Epidermal melanocyte (primary cell): ENCODE measurements at regions not wholly inside any gene's neighbourhood (a gene's known extent, or its start where the extent isn't known, plus 50 kb on each side); places are given as distances from the start of the nearest gene placed in this dataset.
"Not testable (repeated sequence)": the region's sequence is repeated elsewhere in the genome, so short reads cannot be mapped to it uniquely, and the experiment has no call there.

Source experiments
- DNase-seq: peaks from one replicate; pipeline ENCODE4 v3.0.0; 2011; ENCODE audit warnings: low spot score; ENCODE audit not compliant: insufficient read length

DNA sequence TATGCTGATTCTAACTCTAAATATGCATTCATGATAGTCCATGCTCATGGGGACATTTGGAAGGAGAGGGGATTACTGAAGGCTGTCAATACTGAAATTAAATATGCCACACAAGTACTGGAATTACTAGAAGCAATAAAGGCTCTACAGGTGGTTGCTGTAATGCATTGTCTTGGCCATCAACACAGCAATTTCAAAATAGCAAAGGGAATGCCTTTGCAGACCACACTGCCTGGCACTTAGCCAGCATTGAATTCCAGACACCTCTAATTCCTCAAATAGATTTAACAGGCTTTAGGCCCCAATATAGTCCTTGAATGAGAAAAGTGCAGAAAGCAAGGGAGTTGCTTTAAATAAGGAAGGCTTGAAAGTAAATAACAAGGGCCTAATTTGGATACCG is 115.8 kb upstream of the PLCL2 start:
- DNase-seq, result no peak

DNA sequence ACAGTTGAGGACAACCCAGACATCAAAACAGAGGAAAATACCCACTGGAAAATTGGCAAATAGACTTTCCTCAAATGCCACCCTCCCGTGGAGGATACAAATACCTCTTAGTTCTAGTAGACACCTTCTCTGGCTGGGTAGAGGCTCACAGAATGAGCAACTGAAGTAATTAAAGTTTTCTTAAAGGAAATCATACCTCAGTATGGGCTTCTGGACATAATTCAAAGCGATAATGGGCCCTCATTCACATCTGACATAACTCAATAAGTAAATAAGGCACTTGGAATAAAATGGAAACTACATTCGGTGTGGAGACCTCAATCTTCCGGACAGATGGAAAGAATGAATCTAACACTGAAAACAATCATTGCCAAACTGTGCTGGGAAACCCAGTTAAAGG is 115.2 kb upstream of the PLCL2 start:
- DNase-seq, result no peak

DNA sequence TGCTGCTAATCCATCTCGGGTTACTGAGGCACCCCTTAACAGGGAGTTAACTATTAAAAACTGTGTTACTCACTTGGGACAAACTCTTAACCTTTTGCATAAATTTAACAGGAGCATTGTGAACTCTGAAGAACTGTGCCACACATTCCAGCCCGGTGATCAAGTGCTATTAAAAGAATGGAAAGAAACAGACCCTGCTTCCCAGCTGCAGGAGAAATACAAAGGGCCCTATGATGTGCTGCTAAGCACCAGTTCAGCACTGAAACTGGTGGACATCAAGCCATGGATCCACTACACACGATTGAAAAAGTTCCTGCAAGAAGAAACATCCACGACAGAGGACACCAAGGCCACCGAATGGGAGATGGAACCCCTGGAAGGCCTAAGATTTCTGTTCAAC is 114.7 kb upstream of the PLCL2 start:
- DNase-seq, result no peak

DNA sequence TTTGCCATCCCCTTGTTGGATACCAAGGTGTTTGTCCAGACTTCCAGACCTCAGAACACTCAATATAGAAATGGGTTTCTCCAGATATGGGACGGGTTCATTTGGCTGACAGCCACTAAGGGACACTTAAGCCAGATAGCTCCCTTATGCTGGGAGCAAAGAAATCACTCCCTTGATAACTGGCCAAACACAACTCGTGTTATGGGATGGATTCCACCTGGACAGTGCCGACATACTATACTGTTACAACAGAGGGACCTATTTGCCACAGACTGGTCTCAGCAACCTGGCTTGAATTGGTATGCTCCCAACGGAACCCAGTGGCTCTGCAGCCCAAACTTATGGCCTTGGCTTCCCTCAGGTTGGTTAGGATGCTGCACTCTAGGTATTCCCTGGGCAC is 114.0 kb upstream of the PLCL2 start:
- DNase-seq, result no peak

DNA sequence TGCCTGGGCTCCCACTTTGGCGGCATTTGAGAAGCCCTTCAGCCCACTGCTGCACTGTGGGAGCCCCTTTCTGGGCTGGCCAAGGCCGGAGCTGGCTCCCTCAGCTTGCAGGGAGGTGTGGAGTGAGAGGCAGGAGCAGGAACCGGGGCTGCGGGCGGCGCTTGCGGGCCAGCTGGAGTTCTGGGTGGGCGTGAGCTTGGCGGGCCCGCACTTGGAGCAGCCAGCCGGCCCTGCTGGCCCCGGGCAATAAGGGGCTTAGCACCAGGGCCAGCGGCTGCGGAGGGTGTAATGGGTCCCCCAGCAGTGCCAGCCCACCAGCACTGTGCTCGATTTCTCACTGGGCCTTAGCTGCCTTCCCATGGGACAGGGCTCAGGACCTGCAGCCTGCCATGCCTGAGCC is 111.2 kb upstream of the PLCL2 start:
- DNase-seq, result not testable (repeated sequence)

DNA sequence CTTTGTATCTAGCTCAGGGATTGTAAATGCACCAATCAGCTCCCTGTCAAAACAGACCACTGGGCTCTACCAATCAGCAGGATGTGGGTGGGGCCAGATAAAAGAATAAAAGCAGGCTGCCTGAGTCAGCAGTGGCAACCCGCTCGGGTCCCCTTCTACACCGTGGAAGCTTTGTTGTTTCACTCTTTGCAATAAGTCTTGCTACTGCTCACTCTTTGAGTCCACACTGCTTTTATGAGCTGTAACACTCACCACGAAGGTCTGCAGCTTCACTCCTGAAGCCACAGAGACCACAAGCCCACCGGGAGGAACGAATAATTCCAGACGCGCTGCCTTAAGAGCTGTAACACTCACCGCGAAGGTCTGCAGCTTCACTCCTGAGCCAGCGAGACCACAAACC is 110.2 kb upstream of the PLCL2 start:
- not testable (repeated sequence) for DNase-seq

DNA sequence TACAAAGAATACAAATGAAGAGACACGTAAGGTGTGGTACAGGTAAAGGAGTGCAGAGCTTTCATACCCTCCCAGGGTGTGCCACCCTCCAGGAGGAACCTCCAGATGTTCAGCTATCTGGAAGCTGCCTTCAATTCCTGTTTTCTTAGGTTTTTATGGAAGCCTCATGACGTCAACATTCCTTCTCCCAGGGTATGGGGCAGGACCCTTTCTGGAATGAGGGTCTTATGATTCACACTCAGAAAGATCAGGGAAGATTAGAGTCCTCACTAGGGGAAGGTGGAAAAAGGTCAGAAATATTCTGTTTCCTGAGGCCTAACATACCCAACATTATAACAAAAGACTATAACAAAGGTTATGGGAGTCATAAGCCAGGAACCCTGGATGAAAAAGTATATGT is 99.8 kb upstream of the PLCL2 start:
- no peak for DNase-seq

DNA sequence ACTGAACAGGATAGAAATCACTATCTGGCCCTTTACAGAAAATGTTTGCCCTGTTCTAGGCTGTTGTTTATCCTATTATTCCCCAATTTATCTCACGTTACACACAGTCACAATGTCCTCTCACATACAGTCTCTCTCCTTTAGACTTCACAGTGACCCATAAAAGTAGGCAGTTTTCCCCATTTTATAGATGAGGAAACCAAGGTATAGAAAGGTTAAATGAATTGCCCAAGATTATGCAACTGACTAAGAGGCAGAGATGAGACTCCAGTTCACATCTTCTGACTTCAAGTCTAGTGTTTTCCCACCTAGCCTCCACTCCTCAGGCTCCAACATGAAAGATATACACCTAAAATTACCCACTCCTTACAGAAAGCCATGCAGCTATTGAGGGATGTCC is 99.3 kb upstream of the PLCL2 start:
- DNase-seq, result no peak

DNA sequence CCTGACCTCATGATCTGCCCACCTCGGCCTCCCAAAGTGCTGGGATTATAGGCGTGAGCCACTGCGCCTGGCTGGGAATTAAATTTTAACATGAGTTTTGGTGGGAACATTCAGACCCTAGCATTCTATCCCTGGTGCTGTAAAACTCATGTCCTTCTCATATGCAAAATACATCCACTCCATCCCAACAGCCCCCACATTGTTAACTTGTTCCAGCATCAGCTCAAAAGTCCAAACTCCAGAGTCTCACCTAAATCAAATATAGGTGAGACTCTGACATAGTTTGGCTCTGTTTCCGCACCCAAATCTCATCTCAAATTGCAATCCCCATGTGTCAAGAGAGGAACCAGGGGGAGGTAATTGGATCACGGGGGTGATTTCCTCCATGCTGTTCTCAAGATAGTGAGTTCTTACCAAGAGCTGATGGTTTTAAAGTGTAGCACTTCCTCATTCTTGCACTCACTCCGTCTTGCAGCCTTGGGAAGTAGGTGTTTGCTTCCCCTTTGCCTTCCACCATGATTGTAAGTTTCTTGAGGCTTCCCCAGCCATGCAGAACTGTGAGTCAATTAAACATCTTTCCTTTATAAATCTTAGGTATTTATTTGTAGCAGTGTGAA is 96.2 kb upstream of the PLCL2 start:
- no peak for DNase-seq

DNA sequence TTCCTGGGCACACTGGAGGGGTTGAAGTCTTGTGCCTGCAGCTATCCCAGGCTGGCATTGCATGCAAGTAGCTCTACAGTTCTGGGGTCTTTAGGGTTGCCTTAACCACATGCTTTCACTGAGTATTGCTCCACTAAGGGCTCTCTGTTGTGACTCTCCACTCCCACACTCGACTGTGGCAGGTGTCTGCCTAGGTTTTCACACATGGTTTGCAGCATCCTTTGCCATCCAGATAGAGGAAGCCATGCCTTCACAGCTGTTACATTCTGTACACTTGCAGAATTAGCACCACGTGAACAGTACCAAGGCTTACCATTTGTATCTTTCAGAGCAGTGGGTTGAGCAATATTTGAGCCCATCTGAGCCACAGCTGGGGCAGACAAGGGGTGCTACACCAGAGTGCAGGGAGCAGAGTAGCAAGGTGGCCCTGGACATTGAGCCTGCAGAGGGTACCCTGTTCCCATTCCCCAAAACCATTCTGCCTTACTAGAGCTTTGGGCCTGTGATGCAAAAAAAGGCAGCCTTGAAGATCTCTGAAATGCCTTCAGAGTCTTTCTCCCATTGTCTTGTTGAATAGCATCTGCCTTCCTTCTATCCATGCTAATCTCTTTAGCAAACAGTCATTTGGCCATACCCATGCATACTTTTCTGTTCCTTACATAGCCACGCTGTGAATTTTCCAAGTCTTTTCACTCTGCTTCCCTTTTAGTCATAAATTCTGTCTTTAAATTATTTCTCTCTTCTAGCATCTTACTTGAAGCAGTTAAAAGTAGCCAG is 95.2 kb upstream of the PLCL2 start:
- no peak for DNase-seq

DNA sequence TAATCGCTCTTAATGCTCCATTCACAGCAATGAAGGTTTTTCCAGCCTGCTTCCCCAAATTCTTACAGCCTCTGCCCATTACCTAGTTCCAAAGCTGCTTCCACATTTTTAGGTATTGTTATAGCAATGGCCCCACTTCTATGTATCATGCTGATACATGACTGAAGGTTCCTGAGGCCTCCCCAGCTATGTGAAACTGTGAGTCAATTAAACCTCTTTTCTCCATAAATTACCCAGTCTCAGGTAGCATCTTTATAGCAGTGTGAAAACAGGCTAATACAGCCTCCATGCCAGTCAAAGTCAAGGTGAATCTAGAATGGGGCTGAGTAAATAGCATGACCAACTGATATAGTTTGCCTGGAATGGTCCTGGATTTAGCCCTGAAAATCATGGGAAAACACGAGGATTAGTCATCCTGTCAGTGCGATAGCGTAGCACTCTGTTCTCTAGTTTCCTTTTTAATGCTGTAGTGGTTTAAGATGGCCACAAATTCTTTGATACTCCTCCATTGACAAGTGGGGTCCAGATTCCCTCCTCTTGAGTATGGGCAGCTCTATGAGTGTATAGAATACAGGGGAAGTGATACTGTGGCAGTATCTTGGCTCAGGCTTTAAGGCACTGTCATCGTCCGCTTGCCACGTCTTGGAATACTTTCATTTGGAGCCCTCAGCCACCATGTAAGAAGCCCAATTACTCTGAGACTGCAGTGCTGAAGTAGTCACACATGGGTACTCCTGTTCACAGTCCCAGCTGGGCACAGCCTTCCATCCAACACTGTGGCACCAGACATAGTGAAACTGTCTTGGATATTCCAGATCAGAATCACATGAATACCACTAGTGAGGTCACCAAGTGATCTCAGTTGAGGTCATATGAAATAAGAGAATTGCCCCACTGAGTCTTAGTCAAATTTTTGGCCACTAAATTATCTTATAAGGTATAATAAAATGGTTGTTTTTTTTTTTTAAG is 94.0 kb upstream of the PLCL2 start:
- DNase-seq, result no peak

DNA sequence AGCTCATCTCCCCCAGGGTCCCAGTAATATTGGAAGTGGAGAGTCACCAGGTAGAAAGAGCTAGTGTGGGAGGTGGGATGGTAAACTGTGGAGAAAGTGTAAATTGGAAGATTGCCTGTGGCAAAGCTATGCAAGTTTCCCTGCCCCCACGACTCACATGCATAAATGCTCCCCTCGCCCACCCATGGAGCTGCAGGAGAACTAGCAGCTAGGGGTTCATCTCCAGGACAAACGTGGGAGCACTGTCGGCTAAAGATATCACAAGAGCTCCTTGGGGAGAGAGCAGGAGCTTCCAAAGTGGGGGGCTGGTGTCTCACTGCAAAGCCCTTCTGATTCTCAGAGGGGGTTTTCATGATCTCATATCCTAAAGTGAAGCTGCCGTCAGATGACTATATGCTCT is 91.4 kb upstream of the PLCL2 start:
- no peak for DNase-seq

DNA sequence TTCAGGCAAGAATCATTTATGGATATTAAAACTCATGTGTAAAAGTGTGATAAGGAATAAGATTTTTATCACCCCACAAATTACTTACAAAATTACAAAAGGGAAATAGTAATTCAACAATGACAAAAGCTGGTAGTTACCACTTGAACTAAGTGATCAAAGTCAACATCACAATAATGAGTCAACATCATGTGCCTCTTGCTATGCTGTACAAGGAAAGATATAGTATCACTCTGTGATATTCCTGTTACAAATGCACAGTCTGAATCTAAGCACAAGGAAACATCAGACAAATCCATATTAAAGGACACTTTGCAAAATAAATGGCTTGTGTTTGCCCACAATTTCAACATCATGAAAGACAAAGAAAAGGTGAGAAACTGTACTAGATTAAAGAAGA is 90.5 kb upstream of the PLCL2 start:
- no peak for DNase-seq

DNA sequence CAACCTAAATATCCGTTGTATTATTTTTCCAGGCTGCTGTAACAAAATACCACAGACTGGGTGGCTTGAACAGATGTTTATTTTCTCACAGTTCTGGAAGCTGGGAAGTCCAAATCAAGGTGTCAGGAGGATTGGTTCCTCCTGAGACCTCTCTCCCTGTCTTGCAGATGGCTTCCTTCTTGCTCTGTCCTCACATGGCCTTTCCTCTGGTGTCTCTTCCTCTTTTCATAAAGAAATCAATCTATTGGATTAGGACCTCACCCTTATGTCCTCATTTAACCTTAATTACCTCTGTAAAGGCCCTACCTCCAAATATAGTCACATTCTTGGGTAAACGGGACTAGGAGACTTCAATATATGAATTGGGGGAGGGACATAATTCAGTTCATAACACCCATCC is 89.2 kb upstream of the PLCL2 start:
- no peak for DNase-seq

DNA sequence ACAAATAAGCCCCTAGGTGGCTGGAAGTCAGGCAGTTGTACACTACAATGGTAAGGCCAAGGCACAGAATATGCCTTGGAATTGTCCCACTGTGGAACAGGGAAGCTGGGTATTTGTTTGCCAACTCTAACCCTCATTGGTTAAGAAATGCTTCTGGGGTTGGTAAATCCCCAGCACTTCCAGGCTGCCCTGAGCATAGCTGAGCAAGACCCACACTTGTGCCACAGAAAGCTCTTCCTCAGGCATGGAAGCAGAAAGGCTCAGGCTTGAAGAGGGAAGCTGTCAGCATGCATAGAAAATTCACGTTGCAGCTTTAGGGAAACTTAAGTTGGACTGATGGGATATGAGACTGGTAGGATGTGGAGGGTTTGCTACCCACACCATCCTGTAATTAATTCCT is 86.9 kb upstream of the PLCL2 start:
- DNase-seq, result no peak

DNA sequence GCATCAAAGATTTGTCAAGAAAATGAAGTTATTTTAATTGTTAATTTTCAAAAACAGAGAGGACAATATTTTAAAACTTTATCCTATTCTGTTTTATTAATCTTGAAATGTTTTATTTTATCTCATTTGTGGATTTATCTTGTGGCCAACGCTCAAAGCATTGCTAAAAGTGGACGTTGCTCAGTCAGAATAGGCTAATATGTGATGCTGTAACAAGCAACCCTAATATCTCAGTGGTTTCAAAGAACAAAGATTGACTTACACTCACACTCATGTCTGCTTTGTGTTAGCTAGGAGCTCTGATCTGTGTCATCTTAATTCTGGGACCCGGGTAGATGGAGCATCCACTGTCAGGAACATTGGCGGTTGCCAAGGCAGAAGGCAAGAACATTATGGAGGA is 86.0 kb upstream of the PLCL2 start:
- DNase-seq, result no peak

DNA sequence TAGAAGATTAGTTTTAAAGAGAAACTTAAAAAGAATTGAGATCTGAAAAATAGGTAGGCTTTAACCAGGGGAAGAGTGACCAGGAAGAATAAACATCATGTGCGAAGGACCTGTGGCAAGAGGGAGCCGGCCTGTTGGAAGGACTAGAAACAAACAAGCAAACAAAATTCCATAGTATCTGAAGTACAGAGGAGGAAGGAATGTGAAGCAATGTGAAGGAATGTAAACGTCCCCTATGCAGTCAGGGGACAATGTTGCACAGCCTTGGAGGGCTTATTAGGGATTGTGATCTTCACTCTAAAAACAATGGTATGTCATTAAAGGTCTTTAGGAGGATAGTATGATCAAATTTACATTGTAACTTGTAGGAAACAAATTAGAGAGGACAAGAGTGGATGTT is 84.4 kb upstream of the PLCL2 start:
- DNase-seq, result no peak

DNA sequence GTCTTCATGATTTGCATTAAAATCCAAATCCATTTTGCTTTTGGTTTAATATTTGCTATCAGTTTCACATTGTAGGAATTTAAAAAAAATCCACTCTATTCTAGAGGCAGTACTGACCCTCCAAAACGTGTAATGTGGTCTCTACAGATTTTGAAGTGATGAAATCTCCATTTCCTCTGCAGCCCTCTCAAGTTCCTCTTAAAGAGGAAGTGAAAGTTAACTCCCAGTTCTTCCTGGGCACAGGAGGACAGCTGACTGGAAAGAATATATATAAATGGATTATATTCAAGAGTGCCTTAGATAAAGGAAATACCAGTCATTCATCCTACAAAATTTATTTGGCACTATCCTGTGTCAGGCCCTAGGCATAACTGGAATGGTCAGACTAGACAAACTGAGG is 83.5 kb upstream of the PLCL2 start:
- DNase-seq, result no peak

DNA sequence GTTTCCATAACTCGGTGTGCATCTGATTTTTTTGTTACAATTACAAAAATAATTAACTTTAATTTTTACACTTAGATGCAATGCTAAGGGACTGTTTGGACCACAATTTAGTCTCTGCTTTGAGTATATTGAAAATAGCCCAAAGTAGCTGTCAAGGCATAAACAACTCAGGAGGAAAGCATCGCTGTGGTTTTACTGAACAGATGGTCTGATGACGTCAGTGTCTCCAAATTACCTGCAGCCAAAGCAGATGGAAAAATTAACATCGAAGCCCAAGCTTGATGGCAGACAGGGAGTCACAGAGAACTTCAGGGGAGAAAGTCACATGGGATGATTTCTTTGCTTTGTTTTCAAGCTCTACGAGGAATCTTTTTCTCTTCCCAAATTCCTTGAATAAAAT is 83.1 kb upstream of the PLCL2 start:
- DNase-seq, result no peak

DNA sequence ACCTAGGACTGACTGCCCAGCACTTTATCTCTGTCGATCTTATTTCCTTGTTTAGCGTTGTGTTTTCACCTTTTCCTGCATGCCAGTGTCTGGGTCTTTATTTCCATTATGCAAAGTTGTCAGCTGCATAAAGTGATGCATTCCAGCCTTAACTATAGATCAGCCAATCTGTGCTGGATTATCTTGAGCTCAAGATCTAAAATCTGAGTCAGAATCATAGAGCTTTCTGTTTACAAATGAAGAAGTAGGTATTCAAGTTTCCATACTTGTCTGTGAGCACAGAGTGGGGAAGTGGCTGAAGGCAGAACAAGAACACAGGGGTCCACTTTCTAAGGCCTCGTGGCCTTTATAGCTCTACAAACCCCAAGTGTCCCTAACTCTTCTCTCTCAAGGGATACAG is 82.4 kb upstream of the PLCL2 start:
- DNase-seq, result no peak

DNA sequence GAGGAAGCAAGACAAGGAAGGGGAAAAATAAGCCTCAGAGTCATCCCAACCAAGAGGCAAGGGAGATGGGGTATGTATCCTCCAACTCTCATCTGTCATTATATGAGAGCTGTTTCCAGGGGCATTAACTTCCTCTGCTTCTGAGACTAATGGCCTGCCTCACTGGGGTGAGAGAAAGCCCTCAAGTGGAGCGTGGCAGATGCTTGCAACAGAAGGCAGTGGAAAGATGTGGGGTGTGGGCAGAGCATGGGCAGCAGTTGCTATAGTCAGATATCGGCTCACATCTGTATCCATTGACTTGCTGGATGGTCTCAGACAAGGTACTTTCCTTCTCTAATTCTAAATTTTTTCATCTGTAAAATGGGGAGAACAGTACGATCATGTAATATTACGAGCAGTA is 81.7 kb upstream of the PLCL2 start:
- DNase-seq, result no peak

DNA sequence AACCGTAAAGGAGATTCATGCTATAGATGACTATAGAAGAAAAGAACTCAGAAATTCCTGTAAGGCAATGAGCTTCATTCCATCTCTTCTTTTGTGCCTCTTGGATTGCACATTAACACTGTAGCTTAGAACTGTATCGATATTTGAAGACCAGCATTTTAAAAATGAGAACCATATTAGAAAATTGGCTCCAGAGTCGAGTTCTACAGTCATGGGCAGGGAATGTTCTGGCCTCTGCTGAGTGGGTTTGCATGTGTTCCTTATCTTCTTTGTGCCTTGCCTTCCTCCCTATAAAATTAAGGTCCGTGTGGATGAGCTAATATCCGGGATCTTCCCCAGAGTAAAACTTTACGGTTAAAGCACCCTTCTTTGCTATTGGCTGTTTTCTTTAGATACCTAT is 77.4 kb upstream of the PLCL2 start:
- DNase-seq, result no peak
